AG10803 (cell line): ENCODE measurements at regions not wholly inside any gene's neighbourhood (a gene's known extent, or its start where the extent isn't known, plus 50 kb on each side); places are given as distances from the start of the nearest gene placed in this dataset.

Source experiments
- DNase-seq: peaks from one replicate; pipeline ENCODE4 v3.0.0; 2010; ENCODE audit warnings: low read depth
- H3K4me3 ChIP-seq: 2 replicates; pipeline ENCODE4 v1.5.1; 2011; ENCODE audit warnings: mild to moderate bottlenecking, low read length, control low read depth
- CTCF ChIP-seq: conservative IDR thresholded peaks from 2 replicates; pipeline ENCODE4 v1.5.1; 2011; ENCODE audit warnings: mild to moderate bottlenecking, low read length, control low read depth, inconsistent platforms

DNA sequence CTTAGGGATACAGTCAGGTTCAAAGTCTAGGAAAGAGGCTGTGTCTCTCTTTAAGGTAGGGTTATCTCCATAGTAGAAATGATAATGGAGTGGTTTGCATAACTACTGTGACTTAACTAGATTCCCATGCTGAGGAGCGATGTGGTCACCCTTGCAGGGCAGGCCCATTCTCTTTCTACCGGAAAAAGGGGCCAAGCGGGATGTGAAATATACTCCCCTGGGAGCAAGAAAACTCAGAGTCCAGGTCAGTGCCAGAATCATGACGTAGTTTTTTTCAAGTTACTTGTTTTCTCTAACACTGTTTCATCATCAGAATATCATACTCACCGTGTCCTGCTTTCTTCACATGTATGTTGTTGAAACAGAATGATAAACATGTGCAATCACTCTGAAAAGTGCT is 649.0 kb upstream of the ANKRD30A start:
- no peak for DNase-seq
- no peak overlapping the region for H3K4me3 ChIP-seq
- TF ChIP-seq CTCF, result no peak

GRCh38 chr10:36475746-36476145 is 649.7 kb upstream of the ANKRD30A start:
- H3K4me3 ChIP-seq, result no peak overlapping the region
- no peak for DNase-seq
- no peak for TF ChIP-seq CTCF

DNA sequence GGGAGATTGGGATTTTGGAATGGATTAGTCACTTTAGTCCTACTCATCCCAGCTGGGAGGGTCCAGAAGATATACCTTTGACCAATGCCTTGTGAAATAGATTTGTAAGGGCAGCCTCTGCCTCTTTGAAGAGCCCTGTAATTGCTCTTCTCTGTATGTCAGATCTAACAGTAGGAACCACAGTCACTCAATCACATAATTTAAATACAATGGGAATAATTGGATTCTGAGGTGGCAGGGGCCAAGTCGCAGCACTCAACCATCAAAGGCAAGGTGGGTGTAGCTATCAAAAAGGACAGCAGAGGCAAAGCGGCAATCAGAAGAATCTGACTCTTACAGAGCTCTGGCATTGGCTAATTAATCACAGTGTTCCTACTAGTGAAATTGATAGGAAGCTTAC is 650.9 kb upstream of the ANKRD30A start:
- H3K4me3 ChIP-seq, result no peak overlapping the region
- TF ChIP-seq CTCF, result no peak

GRCh38 chr10:36473122-36473521 is 652.3 kb upstream of the ANKRD30A start:
- H3K4me3 ChIP-seq, result no peak overlapping the region
- no peak for TF ChIP-seq CTCF
- DNase-seq, result no peak

More for the DNA sequence above, 650.9 kb upstream of the ANKRD30A start:
- no peak for DNase-seq

- peak; percentile 62 for DNase-seq
- H3K4me3 ChIP-seq, result no peak overlapping the region
- TF ChIP-seq CTCF, result no peak
Observed at GRCh38 chr10:36469585-36469984, 655.8 kb upstream of the ANKRD30A start.

DNA sequence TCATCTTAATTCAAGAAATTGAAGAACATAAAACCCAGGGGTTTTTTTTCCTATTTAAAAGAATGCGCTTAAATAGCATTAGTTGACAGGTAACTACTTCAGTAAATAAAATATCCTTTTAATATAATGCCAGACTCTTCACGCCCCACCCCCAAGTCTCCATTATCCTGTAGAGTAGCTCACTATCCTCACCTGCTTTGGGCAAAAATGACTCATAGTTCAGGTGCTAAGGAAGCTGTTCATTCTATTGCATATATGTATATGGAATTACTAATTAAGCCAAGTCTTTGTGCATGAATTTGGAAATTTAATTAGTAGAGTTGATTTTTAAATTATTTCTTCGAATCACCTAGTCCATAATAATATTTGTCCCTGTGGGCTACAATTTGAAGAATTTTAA is 656.8 kb upstream of the ANKRD30A start:
- DNase-seq, result no peak
- H3K4me3 ChIP-seq, result no peak overlapping the region
- TF ChIP-seq CTCF, result no peak

- no peak for DNase-seq
- TF ChIP-seq CTCF, result no peak
- H3K4me3 ChIP-seq, result no peak overlapping the region
Observed at GRCh38 chr10:36465604-36466379, 659.6 kb upstream of the ANKRD30A start.
